GM12878 (cell line): ENCODE measurements at regions not wholly inside any gene's neighbourhood (a gene's known extent, or its start where the extent isn't known, plus 50 kb on each side); places are given as distances from the start of the nearest gene placed in this dataset.

Source experiments
- ATAC-seq: fragments of 200-7000 bp; cut with Tn5 transposase; 3 replicates; pipeline ENCODE4 v1.9.1; 2020; ENCODE audit warnings: mild to moderate bottlenecking, moderate library complexity
- BruUV-seq: library from RNA; stranded (reverse); fragments of 400-500 nt; replicated peaks from 2 replicates; lab custom pipeline; 2021; lab: Mats Ljungman, UMichigan
- CTCF ChIA-PET: fragments of 300-600 bp; sonication (Branson Sonifier 250); formaldehyde crosslinking; extraction: SDS; loops from one replicate; lab custom pipeline; 2021; ENCODE audit warnings: inconsistent platforms; lab: Yijun Ruan, JAX
- POLR2A ChIA-PET: fragments of 350-600 bp; formaldehyde crosslinking; extraction: SDS; loops from one replicate; lab custom pipeline; 2021; ENCODE audit warnings: inconsistent platforms; lab: Charles Lee
- RAD21 ChIA-PET: fragments of 300-600 bp; sonication (Branson Sonifier 250); formaldehyde crosslinking; loops from one replicate; lab custom pipeline; 2023; ENCODE audit warnings: antibody characterized with exemption; ENCODE audit not compliant: unreplicated experiment; lab: Charles Lee
- SMC1A ChIA-PET: fragments of 300-600 bp; sonication (Branson Sonifier 250); formaldehyde crosslinking; loops from one replicate; lab custom pipeline; 2023; ENCODE audit not compliant: unreplicated experiment, uncharacterized antibody; lab: Charles Lee
- DNase-seq: peaks from one replicate; pipeline ENCODE4 v3.0.0-alpha.2; 2011; ENCODE audit warnings: low read depth, low spot score
- FAIRE-seq: peaks from 3 replicates; lab custom pipeline; 2011; peaks lifted over from hg19 to GRCh38; lab: Jason Lieb, UNC
- H2AFZ ChIP-seq: 2 replicates; pipeline ENCODE4 v1.6.0; 2011; ENCODE audit warnings: low read depth, low read length, control low read depth; ENCODE audit not compliant: control insufficient read depth
- H3K27ac ChIP-seq: 2 replicates; pipeline ENCODE4 v1.5.1; 2011; ENCODE audit warnings: control low read depth; ENCODE audit not compliant: control insufficient read depth, insufficient read depth
- H3K27me3 ChIP-seq, 2 experiments: replicated peaks in 1 of 2; 2 replicates each; pipeline versions ENCODE4 v1.6.0 to v1.6.1; 2011; ENCODE audit warnings: low read length in 1 of 2; ENCODE audit not compliant: control insufficient read depth in 2 of 2, insufficient read depth in 2 of 2
- H3K36me3 ChIP-seq, 2 experiments: 2 replicates each; pipeline ENCODE4 v1.5.1; 2011; ENCODE audit warnings: low read length in 1 of 2; ENCODE audit not compliant: control insufficient read depth in 2 of 2, insufficient read depth in 2 of 2
- H3K4me1 ChIP-seq: 2 replicates; pipeline ENCODE4 v1.6.1; 2011; ENCODE audit warnings: mild to moderate bottlenecking, low read length, moderate library complexity, mixed read lengths; ENCODE audit not compliant: control insufficient read depth, insufficient read depth
- H3K4me2 ChIP-seq: 2 replicates; pipeline ENCODE4 v1.6.0; 2011; ENCODE audit warnings: control low read depth; ENCODE audit not compliant: control insufficient read depth, insufficient read depth
- H3K4me3 ChIP-seq: fragments of 200-600 bp; sonication (generic); 2 replicates; pipeline ENCODE4 v1.5.1; 2016
- H3K79me2 ChIP-seq: 2 replicates; pipeline ENCODE4 v1.6.0; 2011; ENCODE audit warnings: low read length; ENCODE audit not compliant: control insufficient read depth, insufficient read depth
- H3K9ac ChIP-seq: 2 replicates; pipeline ENCODE4 v1.8.0; 2011; ENCODE audit warnings: low read length, control low read depth, mixed read lengths; ENCODE audit not compliant: control insufficient read depth, insufficient read depth
- H3K9me3 ChIP-seq: replicated peaks from 3 replicates; pipeline ENCODE4 v1.5.1; 2011; ENCODE audit warnings: mild to moderate bottlenecking, low read length; ENCODE audit not compliant: control insufficient read depth, insufficient read depth
- H4K20me1 ChIP-seq: 2 replicates; pipeline ENCODE4 v1.6.0; 2011; ENCODE audit not compliant: control insufficient read depth, insufficient read depth
- ASH2L ChIP-seq: fragments of 300-600, 200-600 bp; sonication (generic); IDR thresholded peaks from 2 replicates; pipeline ENCODE4 v1.6.1; 2017; ENCODE audit warnings: low read depth, mild to moderate bottlenecking, borderline replicate concordance
- ATF3 ChIP-seq: IDR thresholded peaks from 2 replicates; pipeline ENCODE4 v1.6.1; 2011; ENCODE audit warnings: low read depth, mild to moderate bottlenecking, low read length, moderate library complexity, borderline replicate concordance; ENCODE audit errors: extremely low read depth
- GABPA ChIP-seq: IDR thresholded peaks from 2 replicates; pipeline ENCODE4 v1.6.1; 2014; ENCODE audit warnings: antibody characterized with exemption, low read depth, mild to moderate bottlenecking, inconsistent platforms
- HDGF ChIP-seq: fragments of 450-650 bp; IDR thresholded peaks from 2 replicates; pipeline ENCODE4 v1.6.1; 2016; ENCODE audit warnings: antibody characterized with exemption
- HSF1 ChIP-seq: fragments of 150-350 bp; IDR thresholded peaks from 2 replicates; pipeline ENCODE4 v1.6.1; 2014; ENCODE audit warnings: mild to moderate bottlenecking, low read depth, low read length
- IRF4 ChIP-seq: IDR thresholded peaks from 2 replicates; pipeline ENCODE4 v1.6.1; 2011; ENCODE audit warnings: low read depth, low read length
- KAT2A ChIP-seq: conservative IDR thresholded peaks from 2 replicates; pipeline ENCODE4 v1.6.1; 2011; ENCODE audit warnings: low read depth, low read length; ENCODE audit not compliant: control insufficient read depth
- PAX5 ChIP-seq: IDR thresholded peaks from 2 replicates; pipeline ENCODE4 v1.6.1; 2011; ENCODE audit warnings: low read depth, low read length, borderline replicate concordance
- PBX3 ChIP-seq: IDR thresholded peaks from 2 replicates; pipeline ENCODE4 v1.6.1; 2011; ENCODE audit warnings: mild to moderate bottlenecking, low read depth, low read length, moderate library complexity; ENCODE audit not compliant: insufficient replicate concordance
- SPI1 ChIP-seq: IDR thresholded peaks from 2 replicates; pipeline ENCODE4 v1.6.1; 2011; ENCODE audit warnings: low read depth, mild to moderate bottlenecking, low read length, moderate library complexity, borderline replicate concordance; ENCODE audit not compliant: insufficient read depth
- ZNF274 ChIP-seq: IDR thresholded peaks from one replicate; pipeline ENCODE4 v1.8.0; 2011; ENCODE audit not compliant: insufficient read length, insufficient read depth
- in situ Hi-C: fragments of 300-500 bp; cut with MboI; formaldehyde crosslinking; loops from 9 replicates; pipeline ENCODE4 v1.14.3; 2018; ENCODE audit warnings: mixed read lengths
- intact Hi-C: fragments of 100-400 bp; cut with micrococcal nuclease; formaldehyde crosslinking; loops from one replicate; pipeline ENCODE4 v1.14.2; 2022; ENCODE audit not compliant: unreplicated experiment

- Histone ChIP-seq H3K27ac (no peak overlapping the region), H2AFZ (no peak overlapping the region), H3K4me2 (no peak overlapping the region), H3K9me3 (no peaks in the 10 kb centered on the region), H3K4me1 (no peaks in the 10 kb centered on the region), H3K4me3 (no peak overlapping the region), H3K79me2 (no peaks in the 10 kb centered on the region), H4K20me1 (no peaks in the 10 kb centered on the region), H3K9ac (no peak overlapping the region), H3K27me3 (no peaks in the 10 kb centered on the region), H3K36me3 (no peaks in the 10 kb centered on the region)
- FAIRE-seq (no peak), ATAC-seq (no peak), DNase-seq (no peak)
- intact Hi-C loops (no loop called here), in situ Hi-C loops (loop anchor here (10.0 kb wide), 1 partner anchor 459 kb away; no protein-coding TSS in a partner anchor)
- SMC1A ChIA-PET, result interaction anchor here (0.5 kb wide), 1 partner anchor 287 kb away, joined by 3 read pairs; no protein-coding TSS in a partner anchor
- RAD21 ChIA-PET, result no interaction called here
- BruUV-seq, result no TSS peak
- POLR2A ChIA-PET, result no interaction called here
- no peak for TF ChIP-seq ZNF274
- TF ChIP-seq GABPA, result no peak
- no peak for TF ChIP-seq SPI1
- TF ChIP-seq ATF3, result no peak
- no peak for TF ChIP-seq ASH2L
- TF ChIP-seq PBX3, result no peak
- TF ChIP-seq PAX5, result no peak
- TF ChIP-seq IRF4, result no peak
- TF ChIP-seq KAT2A, result no peak
- no peak for TF ChIP-seq HDGF
- TF ChIP-seq HSF1, result no peak
- CTCF ChIA-PET, result no interaction called here
Measured at GRCh38 chr7:83273699-83274098, 111.0 kb upstream of the PCLO start.
